ENCODE measurements at regions not wholly inside any gene's neighbourhood (a gene's known extent, or its start where the extent isn't known, plus 50 kb on each side); places are given as distances from the start of the nearest gene placed in this dataset.

GRCh38 chr11:39144351-39145130, 2314.9 kb downstream of the LRRC4C start:
- Histone ChIP-seq H3K4me3 (no peak overlapping the region), H3K9me3 (replicated peaks; ENCODE audit: control insufficient read depth, insufficient read depth, low read length) (no peaks in the 10 kb centered on the region), H3K79me2 (ENCODE audit: control insufficient read depth, insufficient read depth, low read length) (no peaks in the 10 kb centered on the region), H4K20me1 (ENCODE audit: control insufficient read depth, insufficient read depth) (no peaks in the 10 kb centered on the region), H2AFZ (ENCODE audit: control insufficient read depth, low read depth, low read length) (no peak overlapping the region), H3K4me1 (ENCODE audit: control insufficient read depth, insufficient read depth, low read length) (no peaks in the 10 kb centered on the region), H3K9ac (ENCODE audit: control insufficient read depth, insufficient read depth, low read length) (no peak overlapping the region), H3K36me3 (ENCODE audit: control insufficient read depth in 2 of 2, insufficient read depth in 2 of 2, low read length in 1 of 2) (no peaks in the 10 kb centered on the region), H3K4me2 (ENCODE audit: control insufficient read depth, insufficient read depth) (no peak overlapping the region), H3K27me3 (replicated peaks in 1 of 2; ENCODE audit: control insufficient read depth in 2 of 2, insufficient read depth in 2 of 2, low read length in 1 of 2) (no peaks in the 10 kb centered on the region), H3K27ac (ENCODE audit: control insufficient read depth, insufficient read depth) (no peak overlapping the region)
- BruUV-seq (replicated peaks): no TSS peak
- FAIRE-seq (no peak), ATAC-seq (no peak), DNase-seq (ENCODE audit: low read depth, low spot score) (no peak)
- intact Hi-C loops (cut with micrococcal nuclease; ENCODE audit: unreplicated experiment): no loop called here
- WGBS (ENCODE audit: insufficient coverage, insufficient replicate concordance, low lambda C conversion rate, missing lambda C conversion rate): 55% methylated on average over 3 of the region's 3 CpGs
- in situ Hi-C loops (cut with MboI): no loop called here
- POLR2A ChIA-PET: no interaction called here
- TF ChIP-seq YBX1 (IDR thresholded peaks at IDR 0.05) (no peak), IKZF2 (IDR thresholded peaks at IDR 0.05) (no peak), EED (IDR thresholded peaks at IDR 0.05; ENCODE audit: low read depth) (no peak), SKIL (IDR thresholded peaks at IDR 0.05; ENCODE audit: low read depth, poor library complexity, severe bottlenecking) (no peak), FOS (IDR thresholded peaks at IDR 0.05; ENCODE audit: borderline replicate concordance, extremely low read depth, insufficient read length) (no peak), E2F4 (IDR thresholded peaks at IDR 0.05; ENCODE audit: low read depth, low read length) (no peak), CBX3 (IDR thresholded peaks at IDR 0.05; ENCODE audit: borderline replicate concordance, low read depth) (no peak), CBX5 (IDR thresholded peaks at IDR 0.05; ENCODE audit: low read depth) (no peak), ASH2L (IDR thresholded peaks at IDR 0.05; ENCODE audit: borderline replicate concordance, low read depth) (no peak), NFIC (IDR thresholded peaks at IDR 0.05; ENCODE audit: low read depth, low read length) (no peak), FOXK2 (IDR thresholded peaks at IDR 0.05) (no peak), SMAD5 (IDR thresholded peaks at IDR 0.05; ENCODE audit: low read depth) (no peak), ZBTB4 (CRISPR knock-in tag; IDR thresholded peaks at IDR 0.05) (no peak)
- SMC1A ChIA-PET (ENCODE audit: uncharacterized antibody, unreplicated experiment): no interaction called here
- CTCF ChIA-PET: interaction anchor here (1.7 kb wide), 1 partner anchor 12 kb away, joined by 4 read pairs; no protein-coding TSS in a partner anchor
- RAD21 ChIA-PET (ENCODE audit: unreplicated experiment): no interaction called here

All from GM12878 (cell line).